HAP-1 (cell line): ENCODE measurements at regions not wholly inside any gene's neighbourhood (a gene's known extent, or its start where the extent isn't known, plus 50 kb on each side); places are given as distances from the start of the nearest gene placed in this dataset.

Source experiments
- DNase-seq, 2 experiments: peaks; one replicate each; pipeline ENCODE4 v3.0.0-alpha.2; 2016 to 2020; ENCODE audit warnings: low spot score in 2 of 2
- H3K27me3 ChIP-seq: fragments of 250-450 bp; sonication (Bioruptor Pico); 2 replicates; pipeline ENCODE4 v1.5.1; 2020; ENCODE audit warnings: low read depth, mild to moderate bottlenecking, moderate library complexity
- H3K36me3 ChIP-seq: fragments of 250-450 bp; sonication (Bioruptor Pico); replicated peaks from 2 replicates; pipeline ENCODE4 v1.5.1; 2020; ENCODE audit warnings: mild to moderate bottlenecking
- H3K4me1 ChIP-seq: fragments of 250-450 bp; sonication (Bioruptor Pico); 2 replicates; pipeline ENCODE4 v1.5.1; 2020; ENCODE audit warnings: mild to moderate bottlenecking
- H3K4me3 ChIP-seq: fragments of 250-450 bp; sonication (Bioruptor Pico); 2 replicates; pipeline ENCODE4 v1.5.1; 2020; ENCODE audit warnings: mild to moderate bottlenecking, moderate library complexity
- H3K9me3 ChIP-seq: fragments of 250-450 bp; sonication (Bioruptor Pico); 2 replicates; pipeline ENCODE4 v1.5.1; 2020; ENCODE audit warnings: mild to moderate bottlenecking, moderate library complexity
- in situ Hi-C: fragments of 300-500 bp; cut with MboI; formaldehyde crosslinking; loops from 3 replicates; pipeline ENCODE4 v1.14.3; 2020; ENCODE audit warnings: low sequenced_read_pairs, inconsistent platforms, mixed read lengths

DNA sequence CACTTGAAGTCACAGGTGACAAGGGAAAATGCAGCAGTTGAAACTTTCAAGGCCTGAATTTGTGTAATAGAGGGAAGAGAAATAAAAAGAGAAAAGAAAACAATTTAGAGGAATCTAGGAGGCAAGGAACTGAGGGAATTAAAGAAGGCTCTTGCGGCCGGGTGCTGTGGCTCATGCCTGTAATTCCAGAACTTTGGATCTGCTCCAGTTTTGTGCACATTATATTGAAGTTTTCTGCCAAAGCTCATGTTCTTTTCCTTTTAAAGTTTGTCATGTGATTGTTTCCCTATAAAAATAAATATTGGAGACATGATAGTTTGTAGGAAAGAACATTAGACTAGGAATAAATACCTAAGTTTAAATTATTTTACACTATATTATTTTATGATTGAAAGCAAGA, 433.9 kb upstream of the CPEB2 start:
- H3K9me3 ChIP-seq = no peaks in the 10 kb centered on the region
- H3K36me3 ChIP-seq = no peaks in the 10 kb centered on the region
- no peak for DNase-seq
- H3K27me3 ChIP-seq = no peaks in the 10 kb centered on the region
- in situ Hi-C loops = no loop called here
- no peaks in the 10 kb centered on the region for H3K4me1 ChIP-seq
- no peak overlapping the region for H3K4me3 ChIP-seq

GRCh38 chr4:14575289-14575688, 427.0 kb upstream of the CPEB2 start:
- Histone ChIP-seq H3K27me3 (no peaks in the 10 kb centered on the region), H3K4me1 (no peaks in the 10 kb centered on the region), H3K36me3 (no peaks in the 10 kb centered on the region), H3K4me3 (no peak overlapping the region), H3K9me3 (no peaks in the 10 kb centered on the region)
- no peak for DNase-seq
- in situ Hi-C loops = no loop called here

- DNase-seq = no peak
- no peaks in the 10 kb centered on the region for H3K4me1 ChIP-seq
- no peak overlapping the region for H3K4me3 ChIP-seq
- H3K27me3 ChIP-seq = no peaks in the 10 kb centered on the region
- in situ Hi-C loops = no loop called here
- no peaks in the 10 kb centered on the region for H3K9me3 ChIP-seq
- H3K36me3 ChIP-seq = no peaks in the 10 kb centered on the region
Observed at GRCh38 chr4:14575919-14576318, 426.4 kb upstream of the CPEB2 start.

DNA sequence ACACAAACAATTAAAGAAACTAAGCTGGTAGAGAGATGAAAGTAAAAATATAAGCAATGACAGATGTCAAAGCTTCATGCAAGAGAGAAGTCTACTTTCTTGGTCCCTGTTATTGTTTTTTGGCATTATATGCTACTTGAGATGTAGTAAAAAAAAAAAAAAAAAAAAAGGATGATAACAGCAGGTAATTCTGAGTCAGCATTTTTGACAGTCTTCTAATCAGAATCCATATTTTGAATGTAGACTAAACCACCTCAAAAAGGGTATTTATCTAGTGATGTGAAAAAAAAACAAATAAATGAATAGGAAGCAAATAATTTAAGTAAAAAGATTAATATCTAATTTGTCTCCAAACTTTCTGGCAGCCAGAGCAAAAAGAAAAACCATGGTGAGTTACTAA, 422.2 kb upstream of the CPEB2 start:
- H3K9me3 ChIP-seq = no peaks in the 10 kb centered on the region
- H3K4me1 ChIP-seq = no peaks in the 10 kb centered on the region
- H3K4me3 ChIP-seq = no peak overlapping the region
- H3K27me3 ChIP-seq = no peaks in the 10 kb centered on the region
- no peak for DNase-seq
- in situ Hi-C loops = no loop called here
- H3K36me3 ChIP-seq = no peaks in the 10 kb centered on the region

DNA sequence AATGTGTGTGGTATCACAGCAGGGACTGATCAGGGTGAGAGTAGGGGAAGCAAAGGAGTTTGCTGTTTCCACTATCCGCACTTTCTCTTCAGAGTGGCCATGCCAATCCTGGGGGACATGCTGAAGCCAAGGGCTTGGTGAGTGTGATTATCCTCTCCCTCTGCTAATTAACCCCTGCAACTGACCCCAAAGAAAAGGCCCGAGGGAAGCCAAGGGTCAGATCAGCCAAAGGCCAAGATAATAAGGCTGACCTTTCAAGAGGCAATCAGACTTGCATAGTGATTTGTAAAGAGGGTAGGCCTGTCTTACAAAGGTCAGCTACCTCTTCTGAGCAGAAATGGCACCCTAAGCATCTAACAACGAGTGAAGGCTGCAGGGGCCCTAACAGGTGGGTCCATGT, 420.5 kb upstream of the CPEB2 start:
- Histone ChIP-seq H3K4me3 (no peak overlapping the region), H3K27me3 (no peaks in the 10 kb centered on the region), H3K4me1 (no peaks in the 10 kb centered on the region), H3K36me3 (no peaks in the 10 kb centered on the region), H3K9me3 (no peaks in the 10 kb centered on the region)
- no peak for DNase-seq
- in situ Hi-C loops = no loop called here

GRCh38 chr4:14582677-14583076, 419.6 kb upstream of the CPEB2 start:
- no peaks in the 10 kb centered on the region for H3K27me3 ChIP-seq
- no peak for DNase-seq
- no peaks in the 10 kb centered on the region for H3K4me1 ChIP-seq
- H3K4me3 ChIP-seq = no peak overlapping the region
- no peaks in the 10 kb centered on the region for H3K36me3 ChIP-seq
- in situ Hi-C loops = no loop called here
- no peaks in the 10 kb centered on the region for H3K9me3 ChIP-seq

DNA sequence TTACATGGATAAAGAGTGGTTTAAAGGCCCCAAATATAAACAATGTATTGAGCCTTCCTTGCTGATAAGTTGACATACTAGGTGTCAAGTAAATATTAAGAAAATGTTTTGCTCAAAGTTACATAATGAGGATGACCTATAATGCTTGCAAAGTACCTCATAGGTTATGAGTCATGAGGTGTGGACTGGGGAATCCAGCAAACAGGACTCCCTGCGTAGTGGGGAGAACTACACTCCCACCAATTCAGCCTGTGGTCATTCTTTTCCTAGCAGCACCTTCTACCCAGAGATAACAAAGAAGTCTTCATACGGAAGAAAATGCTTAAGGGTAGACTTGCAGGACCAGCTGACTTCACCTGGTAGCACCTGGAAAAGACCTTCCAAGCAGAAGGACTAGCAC, 418.9 kb upstream of the CPEB2 start:
- H3K4me3 ChIP-seq = no peak overlapping the region
- no peaks in the 10 kb centered on the region for H3K27me3 ChIP-seq
- no peaks in the 10 kb centered on the region for H3K4me1 ChIP-seq
- in situ Hi-C loops = no loop called here
- no peaks in the 10 kb centered on the region for H3K9me3 ChIP-seq
- no peaks in the 10 kb centered on the region for H3K36me3 ChIP-seq
- DNase-seq = no peak

- in situ Hi-C loops = no loop called here
- H3K27me3 ChIP-seq = no peaks in the 10 kb centered on the region
- H3K4me3 ChIP-seq = no peak overlapping the region
- no peaks in the 10 kb centered on the region for H3K36me3 ChIP-seq
- H3K4me1 ChIP-seq = no peaks in the 10 kb centered on the region
- DNase-seq = no peak
- no peaks in the 10 kb centered on the region for H3K9me3 ChIP-seq
Observed at GRCh38 chr4:14583752-14584151, 418.5 kb upstream of the CPEB2 start.

- H3K27me3 ChIP-seq = no peaks in the 10 kb centered on the region
- DNase-seq = no peak
- no peak overlapping the region for H3K4me3 ChIP-seq
- H3K4me1 ChIP-seq = no peaks in the 10 kb centered on the region
- no peaks in the 10 kb centered on the region for H3K36me3 ChIP-seq
- H3K9me3 ChIP-seq = no peaks in the 10 kb centered on the region
- in situ Hi-C loops = no loop called here
Observed at GRCh38 chr4:14592950-14593349, 409.3 kb upstream of the CPEB2 start.

- DNase-seq = no peak
- H3K36me3 ChIP-seq = no peaks in the 10 kb centered on the region
- H3K4me3 ChIP-seq = no peak overlapping the region
- no peaks in the 10 kb centered on the region for H3K4me1 ChIP-seq
- no peaks in the 10 kb centered on the region for H3K9me3 ChIP-seq
- in situ Hi-C loops = no loop called here
- H3K27me3 ChIP-seq = no peaks in the 10 kb centered on the region
Observed at GRCh38 chr4:14596028-14596427, 406.3 kb upstream of the CPEB2 start.

GRCh38 chr4:14596437-14596836, 405.8 kb upstream of the CPEB2 start:
- Histone ChIP-seq H3K27me3 (no peaks in the 10 kb centered on the region), H3K36me3 (no peaks in the 10 kb centered on the region), H3K9me3 (no peaks in the 10 kb centered on the region), H3K4me3 (no peak overlapping the region), H3K4me1 (no peaks in the 10 kb centered on the region)
- no peak for DNase-seq
- in situ Hi-C loops = no loop called here

DNA sequence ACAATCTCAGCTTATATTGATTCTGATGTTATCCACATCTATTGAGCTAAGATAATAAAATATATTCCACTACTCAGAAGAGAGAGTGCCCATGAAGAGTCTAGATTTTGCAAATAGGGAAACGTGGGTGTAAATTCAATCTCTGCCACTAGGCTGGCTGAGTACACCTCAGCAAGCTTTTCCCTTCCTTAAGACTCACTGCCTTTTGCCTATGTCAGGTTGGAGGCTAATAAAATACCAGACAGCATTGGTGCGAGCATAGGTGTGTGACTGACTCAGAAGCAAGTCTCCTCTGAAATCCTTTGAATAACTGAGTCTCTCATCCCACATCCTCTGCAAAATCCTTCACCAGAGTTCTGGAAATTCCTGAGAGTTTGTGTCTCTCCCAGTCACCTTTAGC, 405.4 kb upstream of the CPEB2 start:
- no peak overlapping the region for H3K4me3 ChIP-seq
- H3K9me3 ChIP-seq = no peaks in the 10 kb centered on the region
- H3K4me1 ChIP-seq = no peaks in the 10 kb centered on the region
- H3K27me3 ChIP-seq = no peaks in the 10 kb centered on the region
- no peaks in the 10 kb centered on the region for H3K36me3 ChIP-seq
- in situ Hi-C loops = no loop called here
- no peak for DNase-seq

DNA sequence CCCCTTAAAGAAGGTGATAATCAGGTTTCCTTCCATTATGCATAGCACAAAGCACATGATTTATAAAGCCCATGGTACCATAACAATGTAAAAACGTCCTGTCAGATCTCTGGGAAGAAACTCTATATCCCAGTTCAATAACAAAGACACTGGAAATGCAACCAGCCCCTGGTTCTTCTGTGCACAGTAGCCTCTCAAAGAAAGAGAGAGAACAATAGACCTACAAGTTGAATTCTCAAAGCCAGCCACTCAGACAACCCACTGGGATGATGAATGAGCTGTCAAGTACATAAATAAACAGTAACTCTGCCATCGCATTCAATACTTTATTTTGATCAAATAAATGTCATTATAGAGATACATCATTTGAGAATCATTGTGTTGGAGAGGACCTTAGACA, 400.1 kb upstream of the CPEB2 start:
- Histone ChIP-seq H3K4me1 (no peaks in the 10 kb centered on the region), H3K9me3 (no peaks in the 10 kb centered on the region), H3K4me3 (no peak overlapping the region), H3K36me3 (no peaks in the 10 kb centered on the region), H3K27me3 (no peaks in the 10 kb centered on the region)
- no peak for DNase-seq
- in situ Hi-C loops = no loop called here

GRCh38 chr4:14607001-14607400, 395.3 kb upstream of the CPEB2 start:
- Histone ChIP-seq H3K9me3 (no peaks in the 10 kb centered on the region), H3K27me3 (no peaks in the 10 kb centered on the region), H3K4me1 (no peaks in the 10 kb centered on the region), H3K4me3 (no peak overlapping the region), H3K36me3 (no peaks in the 10 kb centered on the region)
- in situ Hi-C loops = no loop called here
- no peak for DNase-seq

DNA sequence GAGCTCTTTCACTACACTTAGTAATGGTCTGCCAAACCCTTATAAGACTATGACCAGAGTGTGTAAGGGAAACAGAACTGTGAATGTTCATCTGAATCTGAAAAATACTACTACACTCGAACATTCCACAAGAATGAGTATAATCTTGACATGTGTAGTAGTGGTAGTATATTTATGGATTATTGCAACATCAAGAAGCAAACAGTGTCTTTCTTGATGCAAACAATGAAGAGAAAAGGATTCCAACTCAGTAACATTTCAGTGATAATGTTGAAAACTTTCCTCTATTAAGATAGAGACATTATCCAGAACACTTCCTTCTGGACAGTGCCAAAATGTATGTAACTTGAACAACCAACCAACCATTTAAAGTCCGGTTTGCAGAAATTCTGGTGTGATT, 394.7 kb upstream of the CPEB2 start:
- Histone ChIP-seq H3K4me1 (no peaks in the 10 kb centered on the region), H3K36me3 (no peaks in the 10 kb centered on the region), H3K27me3 (no peaks in the 10 kb centered on the region), H3K4me3 (no peak overlapping the region), H3K9me3 (no peaks in the 10 kb centered on the region)
- no peak for DNase-seq
- in situ Hi-C loops = no loop called here
